ENCODE measurements at regions not wholly inside any gene's neighbourhood (a gene's known extent, or its start where the extent isn't known, plus 50 kb on each side); places are given as distances from the start of the nearest gene placed in this dataset.

GRCh38 chr2:228329282-228329681, 147.8 kb upstream of the SPHKAP start:
- TF ChIP-seq, protein P1, sequence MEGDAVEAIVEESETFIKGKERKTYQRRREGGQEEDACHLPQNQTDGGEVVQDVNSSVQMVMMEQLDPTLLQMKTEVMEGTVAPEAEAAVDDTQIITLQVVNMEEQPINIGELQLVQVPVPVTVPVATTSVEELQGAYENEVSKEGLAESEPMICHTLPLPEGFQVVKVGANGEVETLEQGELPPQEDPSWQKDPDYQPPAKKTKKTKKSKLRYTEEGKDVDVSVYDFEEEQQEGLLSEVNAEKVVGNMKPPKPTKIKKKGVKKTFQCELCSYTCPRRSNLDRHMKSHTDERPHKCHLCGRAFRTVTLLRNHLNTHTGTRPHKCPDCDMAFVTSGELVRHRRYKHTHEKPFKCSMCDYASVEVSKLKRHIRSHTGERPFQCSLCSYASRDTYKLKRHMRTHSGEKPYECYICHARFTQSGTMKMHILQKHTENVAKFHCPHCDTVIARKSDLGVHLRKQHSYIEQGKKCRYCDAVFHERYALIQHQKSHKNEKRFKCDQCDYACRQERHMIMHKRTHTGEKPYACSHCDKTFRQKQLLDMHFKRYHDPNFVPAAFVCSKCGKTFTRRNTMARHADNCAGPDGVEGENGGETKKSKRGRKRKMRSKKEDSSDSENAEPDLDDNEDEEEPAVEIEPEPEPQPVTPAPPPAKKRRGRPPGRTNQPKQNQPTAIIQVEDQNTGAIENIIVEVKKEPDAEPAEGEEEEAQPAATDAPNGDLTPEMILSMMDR (IDR thresholded peaks at IDR 0.05; ENCODE audit: low read depth, low read length), result no peak
- in situ Hi-C loops (cut with HindIII; ENCODE audit: low sequenced_read_pairs), result no loop called here
- no peak overlapping the region for H3K4me3 ChIP-seq (ENCODE audit: low read depth, low read length)
- no peak for DNase-seq (ENCODE audit: low read depth, low spot score)

- H3K4me3 ChIP-seq (ENCODE audit: low read depth, low read length), result no peak overlapping the region
- TF ChIP-seq, protein P1 (IDR thresholded peaks at IDR 0.05; ENCODE audit: low read depth, low read length), result no peak
These were observed 139.5 kb upstream of the SPHKAP start for GRCh38 chr2:228321015-228321414.

DNA sequence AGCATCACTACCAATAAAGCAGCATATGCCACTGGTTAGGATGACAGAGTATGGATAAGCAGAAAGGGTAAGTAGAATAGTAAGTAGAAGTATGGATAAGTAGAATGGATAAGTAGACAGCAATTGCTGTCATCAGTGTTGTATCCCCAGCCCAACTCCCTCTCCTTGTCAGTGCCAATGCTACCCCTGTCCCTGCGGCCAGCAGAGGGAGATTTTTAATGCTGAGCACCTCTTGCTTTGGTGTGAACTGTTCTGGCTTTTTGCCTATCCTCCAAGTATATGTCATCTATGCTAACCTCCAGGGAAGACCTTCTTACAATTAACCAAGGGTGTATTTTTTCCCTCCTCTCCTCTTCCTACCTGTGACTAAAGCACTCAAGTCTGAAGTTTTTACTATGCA, 136.7 kb upstream of the SPHKAP start:
- in situ Hi-C loops (cut with HindIII; ENCODE audit: low sequenced_read_pairs), result no loop called here
- TF ChIP-seq, protein P1 (IDR thresholded peaks at IDR 0.05; ENCODE audit: low read depth, low read length), result peak; percentile 33
- DNase-seq (ENCODE audit: low read depth, low spot score), result peak; percentile 8
- no peak overlapping the region for H3K4me3 ChIP-seq (ENCODE audit: low read depth, low read length)

More at GRCh38 chr2:228321015-228321414, 139.5 kb upstream of the SPHKAP start:
- in situ Hi-C loops (cut with HindIII; ENCODE audit: low sequenced_read_pairs), result no loop called here
- no peak for DNase-seq (ENCODE audit: low read depth, low spot score)

DNA sequence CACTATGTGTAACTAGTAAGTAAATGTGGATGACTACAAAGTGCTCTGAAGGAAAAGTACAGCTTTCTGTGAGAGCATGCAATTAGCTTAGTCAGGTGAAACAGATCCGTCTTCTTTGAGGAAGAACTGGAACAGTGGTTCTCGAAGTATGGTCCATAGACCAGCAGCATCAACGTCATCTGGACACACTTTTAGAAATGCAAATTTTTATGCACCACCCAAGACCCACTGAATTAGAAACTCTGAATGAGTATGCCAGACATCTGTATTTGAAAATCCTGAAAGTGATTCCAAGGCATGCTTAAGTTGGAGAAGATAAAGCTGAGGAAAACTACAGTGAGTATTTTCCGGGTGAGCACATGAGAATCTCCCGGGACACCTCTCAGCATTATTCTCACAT, 130.7 kb upstream of the SPHKAP start:
- DNase-seq (ENCODE audit: low read depth, low spot score), result no peak
- TF ChIP-seq, protein P1 (IDR thresholded peaks at IDR 0.05; ENCODE audit: low read depth, low read length), result no peak
- no peak overlapping the region for H3K4me3 ChIP-seq (ENCODE audit: low read depth, low read length)
- in situ Hi-C loops (cut with HindIII; ENCODE audit: low sequenced_read_pairs), result no loop called here

DNA sequence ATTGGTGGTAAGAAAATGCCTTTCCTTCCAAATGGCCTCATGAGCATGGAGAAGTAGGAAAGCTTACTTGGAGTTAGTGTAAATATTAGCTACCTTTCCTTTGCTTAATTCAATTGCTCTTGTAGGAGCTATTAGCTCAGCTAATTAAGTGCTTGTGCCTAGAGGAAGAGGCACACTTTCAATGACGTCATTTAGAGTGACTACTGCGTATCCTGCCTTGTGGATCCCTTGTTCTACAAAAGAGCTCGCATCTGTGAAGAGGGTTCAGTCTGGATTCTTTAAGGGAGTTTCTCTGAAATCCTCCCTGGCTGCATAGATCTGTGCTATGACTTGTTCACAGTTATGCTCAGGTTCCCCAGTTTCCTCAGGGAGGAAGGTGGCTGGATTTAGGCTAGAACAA, 122.5 kb upstream of the SPHKAP start:
- TF ChIP-seq, protein P1 (IDR thresholded peaks at IDR 0.05; ENCODE audit: low read depth, low read length), result no peak
- in situ Hi-C loops (cut with HindIII; ENCODE audit: low sequenced_read_pairs), result no loop called here
- DNase-seq (ENCODE audit: low read depth, low spot score), result no peak
- H3K4me3 ChIP-seq (ENCODE audit: low read depth, low read length), result no peak overlapping the region

DNA sequence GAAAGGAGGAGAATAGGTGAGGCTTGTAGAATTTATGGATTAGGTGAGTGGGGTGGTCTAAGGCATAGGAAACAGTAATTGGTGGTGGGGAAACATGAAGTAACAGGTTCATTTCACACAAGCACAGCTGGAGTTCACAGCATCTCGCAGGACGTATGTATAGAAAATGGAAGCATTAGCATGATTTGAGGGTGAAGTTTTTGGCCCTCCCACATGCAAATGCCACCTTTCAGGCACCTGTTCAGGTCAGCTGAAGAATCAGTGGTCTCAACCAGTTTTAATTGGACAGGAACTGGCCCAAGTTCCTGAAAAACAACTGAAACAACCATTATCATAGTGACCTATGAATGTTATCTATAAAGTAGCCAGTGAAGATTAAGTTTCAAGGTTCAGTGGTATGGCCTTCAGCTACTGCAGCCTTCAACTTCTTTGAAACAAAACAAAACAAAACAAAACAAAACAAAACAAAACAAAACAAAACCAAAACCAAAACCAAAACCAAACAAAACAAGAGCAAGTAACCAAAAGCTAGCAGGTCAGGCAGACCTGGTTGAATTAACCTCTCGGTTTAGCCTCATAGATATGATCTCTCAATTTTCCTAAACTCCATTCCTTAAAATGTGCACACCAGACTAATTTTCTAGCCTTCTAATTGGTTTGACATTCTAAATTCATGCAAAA, 102.1 kb upstream of the SPHKAP start:
- TF ChIP-seq, protein P1 (IDR thresholded peaks at IDR 0.05; ENCODE audit: low read depth, low read length), result no peak
- DNase-seq (ENCODE audit: low read depth, low spot score), result no peak
- in situ Hi-C loops (cut with HindIII; ENCODE audit: low sequenced_read_pairs), result no loop called here

More for the DNA sequence above, 102.1 kb upstream of the SPHKAP start:
- H3K4me3 ChIP-seq (ENCODE audit: low read depth, low read length), result no peak overlapping the region
